Loucy (cell line): ENCODE measurements at regions not wholly inside any gene's neighbourhood (a gene's known extent, or its start where the extent isn't known, plus 50 kb on each side); places are given as distances from the start of the nearest gene placed in this dataset.

ENCODE experiments used
- H2AFZ ChIP-seq: fragments of 200-600 bp; sonication (generic); 2 replicates; pipeline ENCODE4 v1.6.0; 2016; ENCODE audit warnings: antibody characterized with exemption, mild to moderate bottlenecking, low read length, moderate library complexity
- H3F3A ChIP-seq: fragments of 200-600 bp; 2 replicates; pipeline ENCODE4 v1.6.0; 2016; ENCODE audit warnings: antibody characterized with exemption, low read depth, mild to moderate bottlenecking
- H3K27me3 ChIP-seq: fragments of 200-600 bp; sonication (generic); 2 replicates; pipeline ENCODE4 v1.6.1; 2014; ENCODE audit warnings: low read length, mild to moderate bottlenecking; ENCODE audit not compliant: insufficient read depth, poor library complexity, severe bottlenecking
- H3K36me3 ChIP-seq: fragments of 200-600 bp; sonication (generic); 2 replicates; pipeline ENCODE4 v1.6.1; 2016; ENCODE audit warnings: low read length; ENCODE audit not compliant: insufficient read depth
- H3K4me1 ChIP-seq: fragments of 200-600 bp; sonication (generic); 2 replicates; pipeline ENCODE4 v1.5.1; 2014; ENCODE audit warnings: low read length, mild to moderate bottlenecking; ENCODE audit not compliant: insufficient read depth, poor library complexity, severe bottlenecking
- H3K4me2 ChIP-seq: fragments of 200-600 bp; sonication (generic); 2 replicates; pipeline ENCODE4 v1.6.0; 2014; ENCODE audit warnings: antibody characterized with exemption, low read length, low read depth, mild to moderate bottlenecking; ENCODE audit not compliant: poor library complexity, severe bottlenecking
- H3K4me3 ChIP-seq: fragments of 200-600 bp; sonication (generic); 2 replicates; pipeline ENCODE4 v1.5.1; 2014; ENCODE audit warnings: low read length, mild to moderate bottlenecking, mixed read lengths; ENCODE audit not compliant: poor library complexity, severe bottlenecking
- H3K79me2 ChIP-seq: fragments of 200-600 bp; sonication (generic); 2 replicates; pipeline ENCODE4 v1.6.1; 2014; ENCODE audit warnings: low read length; ENCODE audit not compliant: insufficient read depth
- H3K9ac ChIP-seq: fragments of 200-600 bp; sonication (generic); 2 replicates; pipeline ENCODE4 v1.6.0; 2014; ENCODE audit warnings: mild to moderate bottlenecking, low read depth, low read length, moderate library complexity; ENCODE audit not compliant: poor library complexity, severe bottlenecking
- H3K9me2 ChIP-seq: fragments of 200-600 bp; sonication (generic); replicated peaks from 2 replicates; pipeline ENCODE4 v1.6.1; 2016; ENCODE audit warnings: low read depth, low read length, mixed read lengths
- H3K9me3 ChIP-seq: fragments of 200-600 bp; sonication (generic); 2 replicates; pipeline ENCODE4 v1.6.1; 2014; ENCODE audit warnings: mild to moderate bottlenecking, antibody characterized with exemption, low read length, low read depth; ENCODE audit not compliant: insufficient read depth
- H4K20me1 ChIP-seq: fragments of 200-600 bp; sonication (generic); 2 replicates; pipeline ENCODE4 v1.6.0; 2014; ENCODE audit warnings: antibody characterized with exemption, low read length, mild to moderate bottlenecking; ENCODE audit not compliant: insufficient read depth, poor library complexity, severe bottlenecking
- CTCF ChIP-seq: fragments of 200-600 bp; sonication (generic); conservative IDR thresholded peaks from 2 replicates; pipeline ENCODE4 v1.5.1; 2014; ENCODE audit warnings: mild to moderate bottlenecking, antibody characterized with exemption, low read length
- EZH2phosphoT487 ChIP-seq: fragments of 200-600 bp; IDR thresholded peaks from 2 replicates; pipeline ENCODE4 v1.6.1; 2018; ENCODE audit warnings: antibody characterized with exemption, mild to moderate bottlenecking, moderate library complexity, borderline replicate concordance

GRCh38 chr16:27684047-27684446 is 134.1 kb downstream of the KATNIP start:
- Histone ChIP-seq H3K36me3 (no peaks in the 10 kb centered on the region; the same call in 1 of the 2 replicates), H3K9me3 (no peaks in the 10 kb centered on the region)
- TF ChIP-seq EZH2phosphoT487, result no peak
- TF ChIP-seq CTCF, result no peak

GRCh38 chr16:27685807-27686206 is 135.9 kb downstream of the KATNIP start:
- Histone ChIP-seq H3K4me1 (no peaks in the 10 kb centered on the region), H3K9me3 (no peaks in the 10 kb centered on the region), H2AFZ (no peak overlapping the region), H3K4me3 (no peak overlapping the region), H3K27me3 (no peaks in the 10 kb centered on the region), H3K9me2 (no peaks in the 10 kb centered on the region), H3K79me2 (no peaks in the 10 kb centered on the region), H3K36me3 (no peaks in the 10 kb centered on the region), H3F3A (no peaks in the 10 kb centered on the region), H4K20me1 (no peaks in the 10 kb centered on the region), H3K9ac (no peak overlapping the region), H3K4me2 (no peak overlapping the region)
- TF ChIP-seq CTCF (no peak), EZH2phosphoT487 (no peak)

More at GRCh38 chr16:27684047-27684446, 134.1 kb downstream of the KATNIP start:
- no peaks in the 10 kb centered on the region for H3F3A ChIP-seq
- no peak overlapping the region for H3K4me2 ChIP-seq
- no peak overlapping the region for H2AFZ ChIP-seq
- no peaks in the 10 kb centered on the region for H3K79me2 ChIP-seq
- no peaks in the 10 kb centered on the region for H3K9me2 ChIP-seq
- no peak overlapping the region for H3K9ac ChIP-seq
- H3K4me3 ChIP-seq, result no peak overlapping the region
- H3K4me1 ChIP-seq, result no peaks in the 10 kb centered on the region
- no peaks in the 10 kb centered on the region for H4K20me1 ChIP-seq
- H3K27me3 ChIP-seq, result no peaks in the 10 kb centered on the region

- H3K9ac ChIP-seq, result no peak overlapping the region
- H3K4me3 ChIP-seq, result no peak overlapping the region
- H3K27me3 ChIP-seq, result no peaks in the 10 kb centered on the region
- H3K4me1 ChIP-seq, result no peaks in the 10 kb centered on the region
- H3K9me2 ChIP-seq, result no peaks in the 10 kb centered on the region
- H3K9me3 ChIP-seq, result no peaks in the 10 kb centered on the region
- no peak for TF ChIP-seq CTCF
- H4K20me1 ChIP-seq, result no peaks in the 10 kb centered on the region
- H2AFZ ChIP-seq, result no peak overlapping the region
- no peaks in the 10 kb centered on the region for H3K79me2 ChIP-seq
- no peaks in the 10 kb centered on the region for H3F3A ChIP-seq
- no peak overlapping the region for H3K4me2 ChIP-seq
- H3K36me3 ChIP-seq, result no peaks in the 10 kb centered on the region
Measured at GRCh38 chr16:27686926-27687325, 137.0 kb downstream of the KATNIP start.
